ENCODE measurements at regions not wholly inside any gene's neighbourhood (a gene's known extent, or its start where the extent isn't known, plus 50 kb on each side); places are given as distances from the start of the nearest gene placed in this dataset.
A peak's percentile ranks its signal among the peaks of the same experiment; 100 is the strongest.

DNA sequence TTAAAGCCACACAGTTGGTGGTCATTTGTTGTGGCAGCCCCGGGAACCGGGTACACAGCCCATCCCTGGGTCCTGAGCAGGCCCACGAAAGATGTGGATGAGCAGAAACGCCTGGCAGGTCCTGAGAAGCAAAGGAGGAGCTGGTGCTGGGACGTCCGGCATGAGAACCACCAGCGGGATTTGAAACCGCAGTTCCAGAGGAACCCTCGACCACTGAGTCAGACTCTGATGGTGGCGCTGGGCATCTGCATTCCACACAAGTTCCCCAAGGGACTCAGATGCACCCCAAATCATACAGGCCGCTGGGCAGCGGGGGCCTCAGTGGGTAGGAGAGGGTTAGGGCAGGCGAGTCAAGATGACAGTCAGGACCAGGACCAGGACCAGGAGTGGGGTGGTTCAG lies 363.0 kb downstream of the SHANK2 start:
- H3K14ac ChIP-seq (ENCODE audit: low read length): no peak overlapping the region
- peaks cover 3 to 15% of the 10 kb centered on the region in 2 donors for H3K9me3 ChIP-seq (replicated peaks in 1 of 2; ENCODE audit: control insufficient read depth in 2 of 2, insufficient read depth in 1 of 2, low read depth in 1 of 2, low read length in 2 of 2)
- no peak overlapping the region for H3K23ac ChIP-seq (ENCODE audit: low read depth, low read length, poor library complexity)
- peak overlapping the region; percentile 61 for H3K18ac ChIP-seq (ENCODE audit: low read length)
- peak overlapping the region; percentile 60 for H2BK15ac ChIP-seq (ENCODE audit: low read length)
- H3K27me3 ChIP-seq (ENCODE audit: control insufficient read depth in 3 of 3, insufficient read depth in 3 of 3, low read depth in 1 of 3, low read length in 3 of 3): no peaks in the 10 kb centered on the region
- DNase-seq (ENCODE audit: low spot score): no peak
- no peak overlapping the region for H3K9ac ChIP-seq (ENCODE audit: low read depth, low read length, poor library complexity)
- no peak overlapping the region for H2BK12ac ChIP-seq (ENCODE audit: low read length)
- no peaks in the 10 kb centered on the region for H3K36me3 ChIP-seq (replicated peaks in 1 of 2; ENCODE audit: control insufficient read depth in 2 of 2, insufficient read depth in 2 of 2, low read length in 2 of 2)
- H2BK5ac ChIP-seq (ENCODE audit: low read length): no peak overlapping the region
- H4K8ac ChIP-seq (ENCODE audit: low read depth, low read length): no peak overlapping the region
- no peak overlapping the region for H3K4me3 ChIP-seq (ENCODE audit: low read length in 2 of 2)
- no CpG with 5 or more reads among the region's 13 CpGs for WGBS, 2 donors (ENCODE audit: extremely low coverage in 2 of 2, insufficient read length in 2 of 2, insufficient replicate concordance in 1 of 2)
- no peak overlapping the region for H2AFZ ChIP-seq (ENCODE audit: low read length)
- H3K79me1 ChIP-seq (ENCODE audit: low read depth, low read length): peaks cover 2% of the 10 kb centered on the region
- peaks cover 24 to 25% of the 10 kb centered on the region in 2 donors for H3K4me1 ChIP-seq (ENCODE audit: control insufficient read depth in 2 of 2, insufficient read depth in 1 of 2, low read depth in 1 of 2, low read length in 2 of 2)
- no peak overlapping the region for H3K4ac ChIP-seq (ENCODE audit: low read length)
- peak overlapping the region; percentile 62 for H2BK120ac ChIP-seq (ENCODE audit: low read depth, low read length)
- H3K27ac ChIP-seq (replicated peaks; ENCODE audit: low read length): no peak overlapping the region
- no peak overlapping the region for H3K4me2 ChIP-seq (ENCODE audit: insufficient read depth, low read length, poor library complexity, severe bottlenecking)
- no peak overlapping the region for H4K91ac ChIP-seq (ENCODE audit: low read depth, low read length, poor library complexity)
- H2AK5ac ChIP-seq (ENCODE audit: low read depth, low read length): peak overlapping the region; percentile 81

DNA sequence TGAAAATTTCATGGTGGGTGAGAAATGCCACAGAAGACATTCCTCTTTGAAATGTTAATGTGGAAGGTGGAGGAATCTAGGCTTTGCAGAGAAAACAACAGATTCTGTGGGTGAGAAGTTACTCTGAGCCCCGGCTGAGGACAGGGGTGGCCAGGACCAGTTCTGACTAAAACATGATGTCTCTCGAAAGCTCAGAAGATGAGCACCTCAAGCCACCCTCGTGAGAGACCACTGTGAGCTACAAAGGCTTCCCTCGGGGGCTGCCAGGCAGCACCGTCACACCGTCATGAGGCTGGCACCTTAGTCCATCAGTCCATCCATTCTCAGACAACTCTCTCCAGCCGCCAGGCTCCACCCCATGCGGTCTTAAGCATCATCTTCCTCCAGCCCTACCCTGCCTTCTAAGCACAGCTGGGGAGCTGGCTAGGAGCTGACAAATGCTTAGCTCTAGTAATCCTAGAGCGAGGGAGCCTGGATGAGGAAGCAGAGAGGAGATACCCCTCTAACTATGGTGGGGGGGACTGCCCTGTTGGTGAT lies 360.5 kb downstream of the SHANK2 start:
- Histone ChIP-seq H3K79me1 (ENCODE audit: low read depth, low read length) (no peaks in the 10 kb centered on the region), H2AFZ (ENCODE audit: low read length) (no peak overlapping the region), H3K4me2 (ENCODE audit: insufficient read depth, low read length, poor library complexity, severe bottlenecking) (no peak overlapping the region), H3K4ac (ENCODE audit: low read length) (no peak overlapping the region), H4K91ac (ENCODE audit: low read depth, low read length, poor library complexity) (no peak overlapping the region), H3K27ac (replicated peaks; ENCODE audit: low read length) (no peak overlapping the region), H3K9me3 (replicated peaks in 1 of 2; ENCODE audit: control insufficient read depth in 2 of 2, insufficient read depth in 1 of 2, low read depth in 1 of 2, low read length in 2 of 2) (peaks cover 3 to 15% of the 10 kb centered on the region in 2 donors), H3K27me3 (ENCODE audit: control insufficient read depth in 3 of 3, insufficient read depth in 3 of 3, low read depth in 1 of 3, low read length in 3 of 3) (no peaks in the 10 kb centered on the region), H2BK120ac (ENCODE audit: low read depth, low read length) (no peak overlapping the region), H3K23ac (ENCODE audit: low read depth, low read length, poor library complexity) (no peak overlapping the region), H2AK5ac (ENCODE audit: low read depth, low read length) (no peak overlapping the region), H3K4me1 (ENCODE audit: control insufficient read depth in 2 of 2, insufficient read depth in 1 of 2, low read depth in 1 of 2, low read length in 2 of 2) (peaks cover 10 to 12% of the 10 kb centered on the region in 2 donors), H2BK12ac (ENCODE audit: low read length) (no peak overlapping the region), H2BK15ac (ENCODE audit: low read length) (no peak overlapping the region), H4K8ac (ENCODE audit: low read depth, low read length) (no peak overlapping the region), H3K4me3 (ENCODE audit: low read length in 2 of 2) (no peak overlapping the region), H3K14ac (ENCODE audit: low read length) (no peak overlapping the region), H2BK5ac (ENCODE audit: low read length) (no peak overlapping the region), H3K18ac (ENCODE audit: low read length) (no peak overlapping the region), H3K36me3 (replicated peaks in 1 of 2; ENCODE audit: control insufficient read depth in 2 of 2, insufficient read depth in 2 of 2, low read length in 2 of 2) (no peaks in the 10 kb centered on the region), H3K9ac (ENCODE audit: low read depth, low read length, poor library complexity) (no peak overlapping the region)
- WGBS, 2 donors (ENCODE audit: extremely low coverage in 2 of 2, insufficient read length in 2 of 2, insufficient replicate concordance in 1 of 2): no CpG with 5 or more reads among the region's 9 CpGs
- DNase-seq (ENCODE audit: low spot score): no peak

DNA sequence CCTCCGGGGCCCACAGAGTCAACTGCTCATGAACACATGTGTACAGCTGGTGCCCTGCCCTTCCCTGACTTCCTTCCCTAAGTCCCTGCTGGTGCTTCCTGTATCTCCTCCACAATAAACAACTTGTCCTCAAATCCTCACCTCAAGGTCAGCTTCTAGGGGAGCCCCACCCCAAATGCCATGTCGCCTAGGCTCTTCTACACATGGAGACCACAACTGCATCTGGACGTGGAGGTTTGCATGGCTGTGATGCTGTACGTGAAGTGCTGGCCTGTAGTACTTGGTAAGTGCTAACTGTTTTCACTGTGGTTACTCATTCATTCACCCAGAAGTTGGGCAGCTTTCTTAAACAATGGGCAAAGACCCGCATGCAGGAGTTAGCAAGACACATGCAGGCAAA lies 359.5 kb downstream of the SHANK2 start:
- no CpG with 5 or more reads among the region's 5 CpGs for WGBS, 2 donors (ENCODE audit: extremely low coverage in 2 of 2, insufficient read length in 2 of 2, insufficient replicate concordance in 1 of 2)
- H2BK120ac ChIP-seq (ENCODE audit: low read depth, low read length): no peak overlapping the region
- no peak overlapping the region for H3K4me3 ChIP-seq (ENCODE audit: low read length in 2 of 2)
- no peaks in the 10 kb centered on the region for H3K36me3 ChIP-seq (replicated peaks in 1 of 2; ENCODE audit: control insufficient read depth in 2 of 2, insufficient read depth in 2 of 2, low read length in 2 of 2)
- no peak overlapping the region for H3K14ac ChIP-seq (ENCODE audit: low read length)
- no peaks in the 10 kb centered on the region for H3K27me3 ChIP-seq (ENCODE audit: control insufficient read depth in 3 of 3, insufficient read depth in 3 of 3, low read depth in 1 of 3, low read length in 3 of 3)
- peak overlapping the region; percentile 23 for H2AK5ac ChIP-seq (ENCODE audit: low read depth, low read length)
- H3K27ac ChIP-seq (replicated peaks; ENCODE audit: low read length): no peak overlapping the region
- H2BK12ac ChIP-seq (ENCODE audit: low read length): no peak overlapping the region
- H3K79me1 ChIP-seq (ENCODE audit: low read depth, low read length): no peaks in the 10 kb centered on the region
- peak overlapping the region; percentile 87 for H2BK15ac ChIP-seq (ENCODE audit: low read length)
- no peak overlapping the region for H4K8ac ChIP-seq (ENCODE audit: low read depth, low read length)
- peaks cover 8 to 21% of the 10 kb centered on the region in 2 donors for H3K9me3 ChIP-seq (replicated peaks in 1 of 2; ENCODE audit: control insufficient read depth in 2 of 2, insufficient read depth in 1 of 2, low read depth in 1 of 2, low read length in 2 of 2)
- DNase-seq (ENCODE audit: low spot score): no peak
- H4K91ac ChIP-seq (ENCODE audit: low read depth, low read length, poor library complexity): no peak overlapping the region
- no peak overlapping the region for H3K9ac ChIP-seq (ENCODE audit: low read depth, low read length, poor library complexity)
- peak overlapping the region; percentile 57 for H3K18ac ChIP-seq (ENCODE audit: low read length)
- H3K23ac ChIP-seq (ENCODE audit: low read depth, low read length, poor library complexity): no peak overlapping the region
- H3K4ac ChIP-seq (ENCODE audit: low read length): no peak overlapping the region
- H2BK5ac ChIP-seq (ENCODE audit: low read length): no peak overlapping the region
- peaks cover 4 to 6% of the 10 kb centered on the region in 2 donors for H3K4me1 ChIP-seq (ENCODE audit: control insufficient read depth in 2 of 2, insufficient read depth in 1 of 2, low read depth in 1 of 2, low read length in 2 of 2)
- no peak overlapping the region for H2AFZ ChIP-seq (ENCODE audit: low read length)
- H3K4me2 ChIP-seq (ENCODE audit: insufficient read depth, low read length, poor library complexity, severe bottlenecking): no peak overlapping the region

DNA sequence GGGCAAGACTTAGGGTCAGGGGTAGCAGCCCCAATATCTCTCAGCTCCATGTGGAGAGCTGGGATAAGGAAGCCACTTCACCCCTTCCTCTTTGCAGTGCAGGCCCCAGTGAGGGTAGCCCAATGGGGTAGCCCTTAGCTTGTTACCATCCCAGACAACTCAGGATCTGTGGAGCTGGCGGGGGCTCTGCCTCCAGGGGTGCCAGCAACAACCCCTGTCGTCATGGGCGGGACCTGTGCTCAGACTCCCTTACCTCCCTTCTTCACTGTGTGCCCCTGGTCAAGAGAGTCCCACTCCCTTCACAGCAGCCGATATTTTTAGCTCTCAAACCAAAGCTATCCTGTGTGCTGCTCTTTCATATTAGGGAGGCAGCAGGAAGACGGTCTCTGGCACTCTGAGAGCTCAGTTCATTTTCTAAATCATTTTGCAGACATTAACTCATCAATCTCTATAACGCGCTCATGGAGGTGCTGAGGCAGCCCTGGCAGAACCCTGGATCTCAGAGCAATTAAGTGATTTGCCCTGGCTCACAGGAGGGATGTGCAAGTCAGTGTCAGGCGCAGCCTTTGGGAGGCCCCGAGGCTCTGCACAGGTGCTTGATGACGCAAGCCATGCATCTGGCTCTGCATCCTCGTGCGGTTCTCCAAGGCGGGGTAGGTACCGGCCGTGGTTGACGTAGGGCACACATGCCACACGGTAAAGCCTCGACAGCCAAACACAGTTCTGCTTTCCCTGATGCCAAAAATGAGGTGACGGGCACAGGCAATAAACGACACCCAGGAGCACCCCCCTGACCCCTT lies 357.6 kb downstream of the SHANK2 start:
- Histone ChIP-seq H3K4me3 (ENCODE audit: low read length in 2 of 2) (no peak overlapping the region), H3K14ac (ENCODE audit: low read length) (no peak overlapping the region), H2BK15ac (ENCODE audit: low read length) (no peak overlapping the region), H2AFZ (ENCODE audit: low read length) (no peak overlapping the region), H3K4me1 (ENCODE audit: control insufficient read depth in 2 of 2, insufficient read depth in 1 of 2, low read depth in 1 of 2, low read length in 2 of 2) (peaks cover 3 to 4% of the 10 kb centered on the region in 2 donors), H3K9me3 (replicated peaks in 1 of 2; ENCODE audit: control insufficient read depth in 2 of 2, insufficient read depth in 1 of 2, low read depth in 1 of 2, low read length in 2 of 2) (peaks cover 4 to 8% of the 10 kb centered on the region in 2 donors), H3K18ac (ENCODE audit: low read length) (peak overlapping the region; percentile 27), H3K4me2 (ENCODE audit: insufficient read depth, low read length, poor library complexity, severe bottlenecking) (no peak overlapping the region), H3K4ac (ENCODE audit: low read length) (peak overlapping the region; percentile 60), H2BK5ac (ENCODE audit: low read length) (no peak overlapping the region), H3K27me3 (ENCODE audit: control insufficient read depth in 3 of 3, insufficient read depth in 3 of 3, low read depth in 1 of 3, low read length in 3 of 3) (no peaks in the 10 kb centered on the region), H3K36me3 (replicated peaks in 1 of 2; ENCODE audit: control insufficient read depth in 2 of 2, insufficient read depth in 2 of 2, low read length in 2 of 2) (no peaks in the 10 kb centered on the region), H3K79me1 (ENCODE audit: low read depth, low read length) (no peaks in the 10 kb centered on the region), H3K23ac (ENCODE audit: low read depth, low read length, poor library complexity) (peak overlapping the region; percentile 37), H3K27ac (replicated peaks; ENCODE audit: low read length) (no peak overlapping the region), H3K9ac (ENCODE audit: low read depth, low read length, poor library complexity) (no peak overlapping the region), H4K91ac (ENCODE audit: low read depth, low read length, poor library complexity) (no peak overlapping the region), H2BK12ac (ENCODE audit: low read length) (no peak overlapping the region), H2BK120ac (ENCODE audit: low read depth, low read length) (no peak overlapping the region), H2AK5ac (ENCODE audit: low read depth, low read length) (peak overlapping the region; percentile 76), H4K8ac (ENCODE audit: low read depth, low read length) (no peak overlapping the region)
- WGBS, 2 donors (ENCODE audit: extremely low coverage in 2 of 2, insufficient read length in 2 of 2, insufficient replicate concordance in 1 of 2): no CpG with 5 or more reads among the region's 20 CpGs
- no peak for DNase-seq (ENCODE audit: low spot score)
